Erythroblast (primary cell): ENCODE measurements at regions not wholly inside any gene's neighbourhood (a gene's known extent, or its start where the extent isn't known, plus 50 kb on each side); places are given as distances from the start of the nearest gene placed in this dataset.

Experiments used
- GATA1 ChIP-seq: IDR thresholded peaks from 2 replicates; pipeline ENCODE4 v1.6.1; 2011; ENCODE audit warnings: low read depth, mild to moderate bottlenecking, control low read depth, low read length, moderate library complexity
- POLR2A ChIP-seq: IDR thresholded peaks from 2 replicates; pipeline ENCODE4 v1.6.1; 2011; ENCODE audit warnings: mild to moderate bottlenecking, low read length

DNA sequence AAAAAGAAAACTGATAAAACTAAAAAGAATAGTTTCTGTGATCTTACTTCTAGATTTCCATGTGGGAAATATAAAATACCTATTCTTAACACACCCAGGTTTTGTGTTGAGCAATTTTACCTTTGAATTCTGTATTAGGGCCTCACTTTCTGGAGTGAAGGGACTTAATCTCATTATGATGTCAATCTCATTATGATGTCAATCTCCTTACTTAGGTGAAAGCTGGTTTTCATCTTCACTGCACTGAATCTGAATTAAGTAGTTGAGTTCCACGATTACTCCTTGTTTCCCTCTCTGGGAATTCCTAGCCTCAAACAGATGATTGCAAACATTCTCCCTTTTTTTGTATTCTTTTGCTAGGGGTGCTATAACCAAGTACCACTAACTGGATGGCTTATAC, 1367.2 kb downstream of the EFNB2 start:
- TF ChIP-seq POLR2A (no peak), GATA1 (no peak)
